ENCODE measurements at regions not wholly inside any gene's neighbourhood (a gene's known extent, or its start where the extent isn't known, plus 50 kb on each side); places are given as distances from the start of the nearest gene placed in this dataset.

- TF ChIP-seq CTCF (IDR thresholded peaks at IDR 0.05) (no peak), POLR2AphosphoS5 (IDR thresholded peaks at IDR 0.05) (no peak)
Observed at GRCh38 chr10:36170943-36171501, 528.9 kb upstream of the FZD8 start.
